Fibroblast of villous mesenchyme (primary cell): ENCODE measurements at regions not wholly inside any gene's neighbourhood (a gene's known extent, or its start where the extent isn't known, plus 50 kb on each side); places are given as distances from the start of the nearest gene placed in this dataset.
"Not testable (repeated sequence)": the region's sequence is repeated elsewhere in the genome, so short reads cannot be mapped to it uniquely, and the experiment has no call there.

Source experiments
- DNase-seq: peaks from one replicate; pipeline ENCODE4 v3.0.0-alpha.2; 2010; ENCODE audit warnings: low read depth
- H3K4me3 ChIP-seq: 2 replicates; pipeline ENCODE4 v1.5.1; 2011; ENCODE audit warnings: low read depth, mild to moderate bottlenecking, low read length
- TF ChIP-seq, protein P1 (sequence below): IDR thresholded peaks from 2 replicates; pipeline ENCODE4 v1.5.1; 2012; ENCODE audit warnings: low read depth, mild to moderate bottlenecking, low read length; ENCODE audit not compliant: insufficient read depth

DNA sequence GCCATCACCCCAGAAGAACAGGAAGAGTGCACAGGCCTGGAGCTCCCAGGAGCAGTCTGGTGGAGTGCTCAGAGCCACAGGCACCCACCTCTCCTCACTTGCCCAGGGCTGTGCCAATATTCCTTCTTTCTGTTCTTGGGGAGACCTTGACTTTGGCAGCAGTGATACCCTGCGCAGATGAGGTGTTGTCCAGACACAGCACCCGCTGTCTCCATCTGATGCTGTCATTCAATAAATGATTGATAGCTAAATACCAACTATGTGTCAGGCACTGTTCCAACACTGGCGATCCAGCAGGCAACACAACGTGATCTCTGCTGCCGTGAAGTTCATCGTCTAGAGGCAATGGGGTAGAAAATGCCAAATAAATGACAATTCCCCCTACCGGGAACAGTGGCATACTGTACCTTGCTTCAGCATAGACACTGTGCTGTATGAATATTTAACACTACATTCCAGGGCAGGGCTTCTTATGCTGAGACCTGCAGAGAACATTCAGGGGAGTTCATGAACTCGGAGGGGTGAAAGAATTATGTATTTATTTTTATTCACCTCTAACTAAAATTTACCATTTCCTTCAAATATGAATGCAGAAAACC is 320.5 kb upstream of the NCKAP5 start:
- TF ChIP-seq, protein P1, sequence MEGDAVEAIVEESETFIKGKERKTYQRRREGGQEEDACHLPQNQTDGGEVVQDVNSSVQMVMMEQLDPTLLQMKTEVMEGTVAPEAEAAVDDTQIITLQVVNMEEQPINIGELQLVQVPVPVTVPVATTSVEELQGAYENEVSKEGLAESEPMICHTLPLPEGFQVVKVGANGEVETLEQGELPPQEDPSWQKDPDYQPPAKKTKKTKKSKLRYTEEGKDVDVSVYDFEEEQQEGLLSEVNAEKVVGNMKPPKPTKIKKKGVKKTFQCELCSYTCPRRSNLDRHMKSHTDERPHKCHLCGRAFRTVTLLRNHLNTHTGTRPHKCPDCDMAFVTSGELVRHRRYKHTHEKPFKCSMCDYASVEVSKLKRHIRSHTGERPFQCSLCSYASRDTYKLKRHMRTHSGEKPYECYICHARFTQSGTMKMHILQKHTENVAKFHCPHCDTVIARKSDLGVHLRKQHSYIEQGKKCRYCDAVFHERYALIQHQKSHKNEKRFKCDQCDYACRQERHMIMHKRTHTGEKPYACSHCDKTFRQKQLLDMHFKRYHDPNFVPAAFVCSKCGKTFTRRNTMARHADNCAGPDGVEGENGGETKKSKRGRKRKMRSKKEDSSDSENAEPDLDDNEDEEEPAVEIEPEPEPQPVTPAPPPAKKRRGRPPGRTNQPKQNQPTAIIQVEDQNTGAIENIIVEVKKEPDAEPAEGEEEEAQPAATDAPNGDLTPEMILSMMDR = no peak
- H3K4me3 ChIP-seq = no peak overlapping the region
- DNase-seq = no peak

DNA sequence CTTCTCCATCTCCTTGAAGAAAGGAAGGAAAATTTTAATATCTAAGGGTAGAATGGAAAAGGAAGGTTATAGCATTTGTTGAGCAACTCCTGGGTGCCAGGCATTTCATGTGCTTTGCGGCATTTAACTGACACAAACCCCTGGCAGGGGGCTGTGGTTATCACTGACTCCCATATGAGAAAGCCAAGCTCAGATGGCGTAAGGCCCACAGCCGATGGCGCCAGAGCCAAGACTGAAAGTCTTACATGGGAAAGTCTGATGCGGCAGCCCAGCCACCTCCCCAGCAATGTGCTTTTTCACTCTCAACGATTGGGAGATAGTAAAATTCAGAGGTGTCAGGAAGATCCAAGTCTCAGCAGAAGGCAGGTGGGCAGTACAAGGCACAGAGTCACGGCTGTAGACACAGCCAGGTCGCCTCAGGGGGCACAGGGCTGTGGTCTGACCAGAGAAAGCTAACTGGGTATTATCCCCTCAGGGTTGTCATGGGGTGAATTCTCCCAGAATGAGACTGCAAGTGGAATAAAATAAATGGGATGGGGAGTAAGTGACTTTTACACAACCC is 324.2 kb upstream of the NCKAP5 start:
- TF ChIP-seq, protein P1 = no peak
- no peak for DNase-seq

DNA sequence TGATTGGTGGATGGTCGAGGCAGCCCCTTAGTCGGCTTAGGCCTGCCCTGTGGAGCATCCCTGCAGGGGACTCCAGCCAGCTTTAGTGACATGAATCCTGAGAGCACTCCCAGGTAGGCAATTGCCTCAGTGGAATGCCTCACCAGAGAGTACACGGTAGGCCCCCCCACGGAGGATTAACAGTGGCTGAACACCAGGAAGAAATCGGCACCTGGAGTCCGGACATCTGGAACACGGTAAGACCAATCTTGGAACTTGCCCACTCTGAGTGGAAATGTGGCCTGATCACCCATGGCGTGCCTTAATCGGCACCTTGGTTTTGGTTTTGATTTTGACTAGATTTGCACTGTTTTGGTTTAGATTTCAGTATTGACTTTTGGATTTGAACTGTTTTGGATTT is 326.2 kb upstream of the NCKAP5 start:
- TF ChIP-seq, protein P1 = no peak
- H3K4me3 ChIP-seq = no peak overlapping the region
- DNase-seq = no peak

More for the DNA sequence above, 324.2 kb upstream of the NCKAP5 start:
- no peak overlapping the region for H3K4me3 ChIP-seq

GRCh38 chr2:133897838-133898237 is 329.6 kb upstream of the NCKAP5 start:
- not testable (repeated sequence) for H3K4me3 ChIP-seq, DNase-seq

- TF ChIP-seq, protein P1 = no peak
- no peak overlapping the region for H3K4me3 ChIP-seq
- no peak for DNase-seq
Measured at GRCh38 chr2:133900909-133901308, 332.6 kb upstream of the NCKAP5 start.

DNA sequence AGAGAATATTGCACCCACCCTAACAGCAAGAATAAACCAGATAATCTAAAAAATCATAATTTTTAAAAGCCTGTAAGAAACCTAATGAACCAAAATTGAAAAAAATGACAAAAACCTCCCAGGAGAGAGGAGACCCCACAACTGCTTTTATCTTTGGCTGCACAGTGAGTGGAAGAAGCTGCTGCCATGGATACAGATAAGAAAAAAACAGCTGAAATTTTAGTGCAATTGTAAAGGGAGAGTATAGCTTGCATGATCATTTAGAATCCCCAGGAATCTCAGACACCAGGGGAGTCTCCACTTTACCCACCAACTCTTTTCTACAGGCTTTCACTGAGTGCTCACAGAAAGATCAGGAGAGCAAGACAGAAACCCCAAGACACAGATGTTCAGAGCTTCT is 338.1 kb upstream of the NCKAP5 start:
- no peak overlapping the region for H3K4me3 ChIP-seq
- TF ChIP-seq, protein P1 = no peak
- no peak for DNase-seq

GRCh38 chr2:133906926-133907325 is 338.7 kb upstream of the NCKAP5 start:
- TF ChIP-seq, protein P1 = no peak
- no peak for DNase-seq
- H3K4me3 ChIP-seq = no peak overlapping the region
